ENCODE measurements at regions not wholly inside any gene's neighbourhood (a gene's known extent, or its start where the extent isn't known, plus 50 kb on each side); places are given as distances from the start of the nearest gene placed in this dataset.
A peak's percentile ranks its signal among the peaks of the same experiment; 100 is the strongest.

DNA sequence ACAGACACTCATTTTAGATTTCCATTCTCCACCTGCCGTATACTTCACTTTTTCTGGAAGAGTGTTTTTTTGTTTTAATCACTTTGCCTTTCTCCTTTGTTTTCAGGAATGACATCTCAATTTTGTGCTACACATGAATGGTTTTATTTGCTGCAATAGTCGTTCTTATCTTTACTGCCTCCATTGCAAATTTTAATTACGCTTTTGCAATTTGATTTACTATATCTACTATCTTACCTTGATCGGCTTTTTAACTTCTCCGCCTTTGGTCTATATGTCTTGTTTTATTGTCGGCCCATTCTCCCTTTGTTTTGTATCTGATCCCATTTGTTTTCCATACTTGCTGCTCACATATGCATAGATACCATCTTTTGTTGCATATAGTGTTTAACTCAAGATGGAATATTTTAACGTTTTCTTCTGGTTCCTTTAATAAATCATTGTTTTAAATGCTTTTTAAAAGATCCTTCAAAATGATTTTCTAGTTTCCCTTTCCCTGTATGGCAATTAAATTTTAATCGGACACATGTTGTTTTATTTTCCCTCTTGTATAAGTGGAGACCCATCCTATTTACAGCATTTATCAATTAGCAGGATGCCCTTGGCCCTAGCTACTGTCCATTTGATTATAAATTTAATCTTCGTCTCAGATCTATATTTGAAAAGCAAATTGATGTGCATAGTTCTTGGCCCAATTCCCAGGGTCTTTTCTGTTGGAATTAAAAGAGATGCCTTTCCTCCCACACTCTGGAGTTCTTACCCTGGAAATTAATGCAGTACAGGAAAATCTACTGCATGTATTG lies 97.2 kb upstream of the CNTN4 start:
- no peak for ATAC-seq
- TF ChIP-seq POU6F1 (CRISPR knock-in tag; IDR thresholded peaks at IDR 0.05; ENCODE audit: borderline replicate concordance, low read depth) (no peak), TSHZ2 (CRISPR knock-in tag; IDR thresholded peaks at IDR 0.05) (peak; percentile 54; the same call in 1 of the 2 replicates), ZC3H10 (CRISPR knock-in tag; IDR thresholded peaks at IDR 0.05) (no peak), PPARA (CRISPR knock-in tag; IDR thresholded peaks at IDR 0.05; ENCODE audit: borderline replicate concordance) (no peak), SNAI2 (CRISPR knock-in tag; IDR thresholded peaks at IDR 0.05) (no peak), ISL1 (CRISPR knock-in tag; IDR thresholded peaks at IDR 0.05) (peak; percentile 42; the same call in 1 of the 2 replicates), CSDC2 (CRISPR knock-in tag; IDR thresholded peaks at IDR 0.05) (no peak), TCF4 (CRISPR knock-in tag; IDR thresholded peaks at IDR 0.05; ENCODE audit: borderline replicate concordance) (peak; percentile 68; the same call in 1 of the 2 replicates), ZNF8 (CRISPR knock-in tag; IDR thresholded peaks at IDR 0.05) (no peak), ESRRG (CRISPR knock-in tag; IDR thresholded peaks at IDR 0.05) (no peak), BACH2 (CRISPR knock-in tag; IDR thresholded peaks at IDR 0.05; ENCODE audit: borderline replicate concordance) (no peak), ZFP30 (CRISPR knock-in tag; IDR thresholded peaks at IDR 0.05) (no peak), ARNTL (CRISPR knock-in tag; IDR thresholded peaks at IDR 0.05; ENCODE audit: borderline replicate concordance, low read depth) (no peak), ZNF565 (CRISPR knock-in tag; conservative IDR thresholded peaks at IDR 0.05; ENCODE audit: low read depth) (no peak), ZNF70 (CRISPR knock-in tag; IDR thresholded peaks at IDR 0.05) (0 out of 2 replicates have a peak, but pooled peaks have one; percentile 26), OSR1 (CRISPR knock-in tag; IDR thresholded peaks at IDR 0.05) (no peak), TOX (CRISPR knock-in tag; IDR thresholded peaks at IDR 0.05; ENCODE audit: borderline replicate concordance) (no peak), GLIS3 (CRISPR knock-in tag; IDR thresholded peaks at IDR 0.05) (no peak), ZFP3 (CRISPR knock-in tag; IDR thresholded peaks at IDR 0.05) (no peak), RARB (CRISPR knock-in tag; IDR thresholded peaks at IDR 0.05) (no peak)
- TF ChIP-seq, protein P1, sequence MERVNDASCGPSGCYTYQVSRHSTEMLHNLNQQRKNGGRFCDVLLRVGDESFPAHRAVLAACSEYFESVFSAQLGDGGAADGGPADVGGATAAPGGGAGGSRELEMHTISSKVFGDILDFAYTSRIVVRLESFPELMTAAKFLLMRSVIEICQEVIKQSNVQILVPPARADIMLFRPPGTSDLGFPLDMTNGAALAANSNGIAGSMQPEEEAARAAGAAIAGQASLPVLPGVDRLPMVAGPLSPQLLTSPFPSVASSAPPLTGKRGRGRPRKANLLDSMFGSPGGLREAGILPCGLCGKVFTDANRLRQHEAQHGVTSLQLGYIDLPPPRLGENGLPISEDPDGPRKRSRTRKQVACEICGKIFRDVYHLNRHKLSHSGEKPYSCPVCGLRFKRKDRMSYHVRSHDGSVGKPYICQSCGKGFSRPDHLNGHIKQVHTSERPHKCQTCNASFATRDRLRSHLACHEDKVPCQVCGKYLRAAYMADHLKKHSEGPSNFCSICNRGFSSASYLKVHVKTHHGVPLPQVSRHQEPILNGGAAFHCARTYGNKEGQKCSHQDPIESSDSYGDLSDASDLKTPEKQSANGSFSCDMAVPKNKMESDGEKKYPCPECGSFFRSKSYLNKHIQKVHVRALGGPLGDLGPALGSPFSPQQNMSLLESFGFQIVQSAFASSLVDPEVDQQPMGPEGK (CRISPR knock-in tag; IDR thresholded peaks at IDR 0.05; ENCODE audit: borderline replicate concordance): no peak
- TF ChIP-seq, protein P2, sequence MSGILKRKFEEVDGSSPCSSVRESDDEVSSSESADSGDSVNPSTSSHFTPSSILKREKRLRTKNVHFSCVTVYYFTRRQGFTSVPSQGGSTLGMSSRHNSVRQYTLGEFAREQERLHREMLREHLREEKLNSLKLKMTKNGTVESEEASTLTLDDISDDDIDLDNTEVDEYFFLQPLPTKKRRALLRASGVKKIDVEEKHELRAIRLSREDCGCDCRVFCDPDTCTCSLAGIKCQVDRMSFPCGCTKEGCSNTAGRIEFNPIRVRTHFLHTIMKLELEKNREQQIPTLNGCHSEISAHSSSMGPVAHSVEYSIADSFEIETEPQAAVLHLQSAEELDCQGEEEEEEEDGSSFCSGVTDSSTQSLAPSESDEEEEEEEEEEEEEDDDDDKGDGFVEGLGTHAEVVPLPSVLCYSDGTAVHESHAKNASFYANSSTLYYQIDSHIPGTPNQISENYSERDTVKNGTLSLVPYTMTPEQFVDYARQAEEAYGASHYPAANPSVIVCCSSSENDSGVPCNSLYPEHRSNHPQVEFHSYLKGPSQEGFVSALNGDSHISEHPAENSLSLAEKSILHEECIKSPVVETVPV (CRISPR knock-in tag; IDR thresholded peaks at IDR 0.05): no peak
- TF ChIP-seq, protein P3, sequence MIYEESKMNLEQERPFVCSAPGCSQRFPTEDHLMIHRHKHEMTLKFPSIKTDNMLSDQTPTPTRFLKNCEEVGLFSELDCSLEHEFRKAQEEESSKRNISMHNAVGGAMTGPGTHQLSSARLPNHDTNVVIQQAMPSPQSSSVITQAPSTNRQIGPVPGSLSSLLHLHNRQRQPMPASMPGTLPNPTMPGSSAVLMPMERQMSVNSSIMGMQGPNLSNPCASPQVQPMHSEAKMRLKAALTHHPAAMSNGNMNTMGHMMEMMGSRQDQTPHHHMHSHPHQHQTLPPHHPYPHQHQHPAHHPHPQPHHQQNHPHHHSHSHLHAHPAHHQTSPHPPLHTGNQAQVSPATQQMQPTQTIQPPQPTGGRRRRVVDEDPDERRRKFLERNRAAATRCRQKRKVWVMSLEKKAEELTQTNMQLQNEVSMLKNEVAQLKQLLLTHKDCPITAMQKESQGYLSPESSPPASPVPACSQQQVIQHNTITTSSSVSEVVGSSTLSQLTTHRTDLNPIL (CRISPR knock-in tag; IDR thresholded peaks at IDR 0.05; ENCODE audit: low read depth): no peak

DNA sequence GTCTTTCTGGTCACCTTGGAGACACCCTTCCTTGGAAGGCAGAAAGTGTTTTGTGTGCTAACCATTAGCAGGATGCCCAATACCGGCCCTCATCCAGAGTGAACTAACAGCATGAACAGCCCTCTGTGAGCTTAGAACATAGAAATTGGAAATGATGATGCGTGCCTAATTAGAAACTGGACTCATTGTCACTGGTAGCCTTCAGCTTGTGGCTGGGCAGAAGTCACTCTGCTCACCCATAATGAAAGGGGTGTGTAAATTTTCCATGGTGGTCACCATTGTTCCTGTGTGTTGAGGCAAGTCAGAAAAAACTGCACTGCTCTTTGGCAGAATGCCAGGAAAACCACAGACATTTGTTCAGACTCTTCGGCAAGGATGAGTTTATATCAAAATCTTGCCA lies 74.7 kb upstream of the CNTN4 start:
- TF ChIP-seq ZC3H10 (CRISPR knock-in tag; IDR thresholded peaks at IDR 0.05) (no peak), ZNF565 (CRISPR knock-in tag; conservative IDR thresholded peaks at IDR 0.05; ENCODE audit: low read depth) (no peak), BACH2 (CRISPR knock-in tag; IDR thresholded peaks at IDR 0.05; ENCODE audit: borderline replicate concordance) (no peak), PPARA (CRISPR knock-in tag; IDR thresholded peaks at IDR 0.05; ENCODE audit: borderline replicate concordance) (no peak), ESRRG (CRISPR knock-in tag; IDR thresholded peaks at IDR 0.05) (no peak), ZFP3 (CRISPR knock-in tag; IDR thresholded peaks at IDR 0.05) (no peak), POU6F1 (CRISPR knock-in tag; IDR thresholded peaks at IDR 0.05; ENCODE audit: borderline replicate concordance, low read depth) (no peak), OSR1 (CRISPR knock-in tag; IDR thresholded peaks at IDR 0.05) (no peak), ZNF70 (CRISPR knock-in tag; IDR thresholded peaks at IDR 0.05) (no peak)
- TF ChIP-seq, protein P3 (CRISPR knock-in tag; IDR thresholded peaks at IDR 0.05; ENCODE audit: low read depth): no peak
- TF ChIP-seq, protein P2 (CRISPR knock-in tag; IDR thresholded peaks at IDR 0.05): no peak
- ATAC-seq: no peak

Measured in SK-N-SH treated with all-trans-retinoic acid at 6 μM for 48 hours (cell line).